HepG2 (cell line): ENCODE measurements at regions not wholly inside any gene's neighbourhood (a gene's known extent, or its start where the extent isn't known, plus 50 kb on each side); places are given as distances from the start of the nearest gene placed in this dataset.

Experiments
- ATF3 ChIP-seq: sonication (generic); formaldehyde crosslinking; IDR thresholded peaks from 2 replicates; pipeline ENCODE4 v1.4.0; 2020; ENCODE audit warnings: missing genetic modification reagents
- EZH2 ChIP-seq: conservative IDR thresholded peaks from 2 replicates; pipeline ENCODE4 v1.6.1; 2012; ENCODE audit warnings: mild to moderate bottlenecking, low read depth, low read length, moderate library complexity
- GPN1 ChIP-seq: sonication (generic); formaldehyde crosslinking; IDR thresholded peaks from 2 replicates; pipeline ENCODE4 v1.5.1; 2020; ENCODE audit warnings: missing genetic modification reagents, borderline replicate concordance
- IKZF1 ChIP-seq: fragments of 450-650 bp; IDR thresholded peaks from 2 replicates; pipeline ENCODE4 v1.7.1; 2016
- KDM5A ChIP-seq: fragments of 200-600 bp; sonication (generic); IDR thresholded peaks from 2 replicates; pipeline ENCODE4 v1.7.0; 2018; ENCODE audit warnings: antibody characterized with exemption, mild to moderate bottlenecking, low read length, borderline replicate concordance
- NR2C2 ChIP-seq: sonication (generic); formaldehyde crosslinking; IDR thresholded peaks from 2 replicates; pipeline ENCODE4 v1.4.0; 2020; ENCODE audit warnings: missing genetic modification reagents, mild to moderate bottlenecking, moderate library complexity, borderline replicate concordance
- SKI ChIP-seq: fragments of 450-650 bp; IDR thresholded peaks from one replicate; pipeline ENCODE4 v1.6.1; 2018; ENCODE audit warnings: mild to moderate bottlenecking; ENCODE audit not compliant: partially characterized antibody
- SMC3 ChIP-seq: IDR thresholded peaks from 2 replicates; pipeline ENCODE4 v1.6.1; 2011; ENCODE audit warnings: low read length, improper control_type of control experiment
- USF2 ChIP-seq, 2 experiments: sonication (generic) in 1 of 2; formaldehyde crosslinking in 1 of 2; IDR thresholded peaks; 2 replicates each; pipeline versions ENCODE4 v1.5.1 to v1.6.1; 2011 to 2020; ENCODE audit warnings: borderline replicate concordance in 1 of 2, low read depth in 1 of 2, low read length in 1 of 2, mild to moderate bottlenecking in 1 of 2, missing genetic modification reagents in 1 of 2, moderate library complexity in 1 of 2
- YY1 ChIP-seq: IDR thresholded peaks from 2 replicates; pipeline ENCODE4 v1.6.1; 2011; ENCODE audit warnings: low read length, low read depth, moderate library complexity, mild to moderate bottlenecking; ENCODE audit not compliant: insufficient read depth, insufficient replicate concordance
- ZNF775 ChIP-seq: sonication (generic); formaldehyde crosslinking; IDR thresholded peaks from 2 replicates; pipeline ENCODE4 v1.4.0; 2020; ENCODE audit warnings: missing genetic modification reagents, mild to moderate bottlenecking, moderate library complexity, borderline replicate concordance

- TF ChIP-seq GPN1 (CRISPR knock-in tag) (no peak), ZNF775 (CRISPR knock-in tag) (no peak), SMC3 (no peak), KDM5A (no peak), NR2C2 (CRISPR knock-in tag) (no peak), ATF3 (no peak), SKI (no peak), USF2 (IDR thresholded peaks at IDR 0.05; ENCODE audit: low read depth, low read length) (no peak), USF2 (CRISPR knock-in tag; IDR thresholded peaks at IDR 0.05; ENCODE audit: borderline replicate concordance) (no peak), YY1 (no peak), EZH2 (no peak), IKZF1 (no peak)
Observed at GRCh38 chr2:190762566-190762965, 113.7 kb downstream of the NAB1 start.
